GM18511 (cell line): ENCODE measurements at regions not wholly inside any gene's neighbourhood (a gene's known extent, or its start where the extent isn't known, plus 50 kb on each side); places are given as distances from the start of the nearest gene placed in this dataset.

ENCODE experiments used
- ATAC-seq: cut with Tn5 transposase; IDR thresholded peaks from one replicate; pipeline ENCODE4 v1.9.1; 2021; ENCODE audit warnings: mild to moderate bottlenecking, moderate library complexity; ENCODE audit not compliant: unreplicated experiment

GRCh38 chr7:84684836-84685480 lies 490.4 kb upstream of the SEMA3A start:
- ATAC-seq, result no peak

GRCh38 chr7:84682543-84682942 lies 488.0 kb upstream of the SEMA3A start:
- ATAC-seq, result no peak

DNA sequence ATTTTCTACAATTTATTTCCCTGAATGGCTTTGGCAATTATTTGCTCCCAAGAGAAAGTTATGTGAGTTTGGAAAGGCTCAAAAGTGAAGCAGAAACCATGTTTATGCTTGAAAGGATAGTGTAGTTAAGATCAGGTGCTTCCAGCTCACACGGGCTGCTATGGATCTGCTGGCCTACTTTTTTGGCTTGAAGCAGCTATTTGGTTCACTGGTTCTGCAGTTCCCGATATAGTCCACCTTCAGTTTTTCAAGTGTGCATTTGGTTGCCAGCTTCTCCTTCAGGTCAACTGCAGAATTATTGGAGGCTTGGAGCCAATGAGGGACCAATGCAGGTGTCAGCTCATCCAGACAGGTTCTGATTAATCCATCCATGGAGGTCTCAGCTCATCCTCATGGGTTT lies 484.3 kb upstream of the SEMA3A start:
- ATAC-seq, result no peak

- ATAC-seq, result no peak
Measured at GRCh38 chr7:84677117-84677732, 482.6 kb upstream of the SEMA3A start.

DNA sequence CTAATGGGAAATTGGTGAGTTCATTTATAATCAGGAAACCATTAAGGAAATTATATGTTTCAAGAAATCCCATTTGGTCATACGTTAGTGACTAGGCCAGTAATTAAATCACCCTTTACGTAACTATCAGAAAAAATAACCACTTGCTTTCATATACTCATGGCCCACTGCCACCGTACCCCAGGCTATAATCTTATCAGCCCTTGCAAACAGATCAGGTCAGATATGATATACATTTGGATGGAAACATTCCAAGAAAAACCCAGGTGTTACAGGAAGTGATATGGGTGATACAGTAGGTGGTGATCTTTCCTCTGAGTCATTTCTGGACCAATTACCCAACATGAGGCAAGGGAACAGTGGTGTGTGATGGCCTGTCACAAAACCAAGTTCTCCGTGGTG lies 481.0 kb upstream of the SEMA3A start:
- peak; percentile 54 for ATAC-seq

GRCh38 chr7:84674236-84674913 lies 479.8 kb upstream of the SEMA3A start:
- ATAC-seq, result no peak

DNA sequence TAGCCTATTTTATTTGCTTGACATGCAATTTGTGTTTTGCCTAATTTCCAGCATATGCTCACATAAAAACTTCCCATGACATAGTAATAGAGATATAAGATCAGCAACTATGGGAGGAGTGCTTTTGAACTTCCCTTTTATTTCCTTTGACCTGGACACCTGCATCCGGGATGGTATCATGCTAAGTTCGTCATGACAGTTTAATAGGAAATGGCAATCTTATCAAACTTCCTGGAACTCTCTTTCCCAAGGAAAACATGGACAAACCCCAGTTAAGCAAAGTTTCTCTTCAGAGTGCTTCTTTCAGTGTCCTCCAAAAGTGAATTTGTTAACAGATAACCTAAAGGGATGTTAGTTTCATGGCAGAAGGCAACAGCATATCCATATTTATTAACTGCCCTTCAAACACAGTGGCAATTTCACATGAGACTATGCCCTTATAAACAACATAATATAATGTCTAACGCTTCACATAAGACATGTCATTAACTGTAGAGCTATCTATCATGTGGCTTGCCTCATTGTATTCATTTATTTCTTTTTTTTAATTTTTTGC lies 474.7 kb upstream of the SEMA3A start:
- no peak for ATAC-seq

DNA sequence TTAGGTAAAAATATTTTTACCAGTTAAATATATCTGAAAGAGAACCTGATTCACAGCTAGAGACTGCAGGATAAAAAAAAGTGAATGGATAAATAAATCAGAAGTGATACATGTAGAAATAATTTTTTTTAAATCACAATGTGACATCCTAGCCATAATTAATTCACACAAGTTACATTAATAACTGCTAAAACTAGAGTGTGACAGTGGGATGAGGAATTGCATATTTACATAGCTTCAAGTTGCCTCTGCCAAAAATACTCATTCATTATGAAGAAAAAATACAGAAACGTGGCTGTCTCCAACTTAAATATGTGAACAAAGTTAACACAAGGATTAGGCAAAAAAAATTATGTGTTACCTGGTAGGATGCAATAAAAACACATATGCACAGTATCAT lies 473.5 kb upstream of the SEMA3A start:
- no peak for ATAC-seq

GRCh38 chr7:84666651-84667050 lies 472.1 kb upstream of the SEMA3A start:
- ATAC-seq, result no peak

DNA sequence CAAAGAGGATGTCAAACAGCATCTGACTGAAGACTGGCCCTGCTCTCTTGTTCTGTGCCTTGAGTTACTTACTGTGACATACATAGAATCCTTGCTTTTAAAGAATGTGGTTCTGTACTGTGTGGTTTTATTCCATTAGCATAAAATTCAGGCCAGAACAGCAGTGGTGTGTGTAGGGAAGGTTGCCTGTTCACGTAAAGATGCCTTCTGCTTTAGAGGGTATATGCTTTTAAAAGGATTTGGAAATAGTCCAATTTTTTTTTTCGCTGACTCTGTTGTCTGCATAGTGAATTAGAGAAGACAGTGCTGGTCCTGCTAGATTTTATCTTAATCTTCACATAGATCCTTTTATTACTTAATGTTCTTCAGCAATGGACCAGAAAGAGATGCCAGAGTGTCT lies 470.8 kb upstream of the SEMA3A start:
- no peak for ATAC-seq

- ATAC-seq, result no peak
Measured at GRCh38 chr7:84664626-84665025, 470.0 kb upstream of the SEMA3A start.

DNA sequence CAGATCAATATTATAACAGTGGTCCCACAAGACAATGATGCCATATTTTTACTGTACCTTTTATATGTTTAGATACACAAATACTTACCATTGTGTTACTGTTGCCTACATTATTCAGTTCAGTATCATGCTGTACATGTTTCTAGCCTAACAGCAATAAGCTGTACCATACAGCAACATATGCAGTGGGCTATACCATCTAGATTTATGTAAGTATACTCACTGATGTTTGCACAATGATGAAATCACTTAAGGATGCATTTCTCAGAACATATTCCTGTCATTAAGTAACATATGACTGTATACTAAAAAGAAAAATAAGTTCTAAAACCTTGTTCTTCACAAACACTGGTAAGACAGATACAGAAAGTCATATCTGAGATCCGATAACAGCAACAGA lies 468.6 kb upstream of the SEMA3A start:
- ATAC-seq, result no peak

GRCh38 chr7:84658286-84658685 lies 463.7 kb upstream of the SEMA3A start:
- no peak for ATAC-seq

GRCh38 chr7:84654273-84654672 lies 459.7 kb upstream of the SEMA3A start:
- ATAC-seq, result no peak

- ATAC-seq, result no peak
Measured at GRCh38 chr7:84651876-84652275, 457.3 kb upstream of the SEMA3A start.

DNA sequence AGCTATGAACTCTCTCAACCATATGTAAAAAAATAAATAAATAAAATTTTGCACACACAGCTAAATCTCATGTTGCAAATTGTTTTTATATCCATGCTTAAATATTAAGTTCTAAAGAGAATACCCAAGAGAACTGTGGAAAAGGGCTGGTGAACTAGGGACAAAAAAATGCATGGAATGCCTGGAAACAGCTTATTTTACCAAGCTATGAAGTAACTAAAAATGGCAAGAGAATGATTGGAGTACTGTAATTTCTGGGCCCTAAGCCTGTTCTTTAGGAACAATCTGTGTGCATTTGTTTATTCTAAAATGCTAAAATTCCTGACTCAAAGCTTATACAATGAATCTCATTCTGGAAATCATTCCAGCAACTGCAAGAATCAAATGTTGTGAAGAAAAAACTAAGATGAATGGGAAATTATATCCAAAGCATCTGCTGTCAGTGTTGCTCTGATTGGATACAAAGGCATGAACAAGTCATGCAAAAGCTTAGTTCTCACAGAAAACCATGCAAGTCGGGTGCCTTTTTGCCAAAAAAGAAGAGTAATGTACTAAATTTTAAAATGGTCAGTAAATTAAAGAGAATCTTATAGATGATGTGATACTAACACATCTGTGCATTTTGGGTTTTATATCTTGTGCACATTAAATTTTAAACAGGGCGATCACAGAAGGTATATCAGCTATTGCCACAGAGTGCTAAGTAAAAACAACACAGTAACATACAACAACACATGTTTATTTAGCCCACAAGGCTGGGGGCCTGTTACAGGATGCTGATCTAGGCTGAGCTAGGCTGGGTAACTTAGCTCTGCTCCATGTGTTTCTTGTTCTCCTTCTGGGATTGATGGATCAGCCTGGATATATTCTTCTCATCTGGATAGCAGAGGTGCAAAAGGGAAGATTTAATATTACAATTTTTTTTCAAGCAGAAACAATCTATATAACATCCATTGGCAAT lies 453.5 kb upstream of the SEMA3A start:
- ATAC-seq, result no peak

GRCh38 chr7:84642611-84643010 lies 448.0 kb upstream of the SEMA3A start:
- no peak for ATAC-seq

DNA sequence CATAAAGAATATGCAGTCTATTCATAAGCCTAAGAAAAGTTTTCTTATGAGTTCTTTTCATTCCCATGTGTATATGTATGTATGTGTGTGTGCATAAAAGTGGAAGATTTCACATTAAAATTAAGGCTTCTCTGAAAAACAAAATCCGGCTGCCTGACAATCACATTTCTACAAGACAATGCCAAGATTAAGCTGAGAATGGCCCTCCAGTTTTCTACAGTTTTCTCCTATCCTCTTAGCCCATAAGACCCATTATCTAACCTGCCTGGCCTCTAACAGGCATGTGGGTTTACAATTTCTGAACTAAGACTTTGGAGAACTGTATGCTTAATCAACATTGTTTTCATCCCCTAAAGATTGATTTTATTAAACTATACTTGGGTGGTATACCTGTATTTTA lies 446.0 kb upstream of the SEMA3A start:
- ATAC-seq, result no peak

GRCh38 chr7:84638339-84638697 lies 443.7 kb upstream of the SEMA3A start:
- no peak for ATAC-seq

GRCh38 chr7:84637568-84638338 lies 443.2 kb upstream of the SEMA3A start:
- no peak for ATAC-seq
